Keratinocyte (primary cell): ENCODE measurements at regions not wholly inside any gene's neighbourhood (a gene's known extent, or its start where the extent isn't known, plus 50 kb on each side); places are given as distances from the start of the nearest gene placed in this dataset.

Experiments
- DNase-seq: peaks from one replicate; pipeline ENCODE4 v3.0.0-alpha.2; 2011; ENCODE audit warnings: low read depth, missing footprints, low spot score
- FAIRE-seq: peaks from 2 replicates; lab custom pipeline; 2011; peaks lifted over from hg19 to GRCh38; lab: Jason Lieb, UNC
- H2AFZ ChIP-seq: 2 replicates; pipeline ENCODE4 v1.6.0; 2012; ENCODE audit warnings: low read length, control low read depth, inconsistent platforms; ENCODE audit not compliant: control insufficient read depth
- H3K27ac ChIP-seq: 2 replicates; pipeline ENCODE4 v1.5.1; 2011; ENCODE audit warnings: low read length; ENCODE audit not compliant: control insufficient read depth, insufficient read depth
- H3K27me3 ChIP-seq: 3 replicates; pipeline ENCODE4 v1.6.0; 2011; ENCODE audit warnings: low read length; ENCODE audit not compliant: control insufficient read depth, insufficient read depth; ENCODE audit errors: extremely low read depth
- H3K36me3 ChIP-seq, 2 experiments: 2 replicates in 1 of 2; 3 replicates in 1 of 2; pipeline ENCODE4 v1.5.1; 2011; ENCODE audit warnings: low read length in 2 of 2, mild to moderate bottlenecking in 1 of 2; ENCODE audit not compliant: control insufficient read depth in 2 of 2, insufficient read depth in 2 of 2; ENCODE audit errors: extremely low read depth in 1 of 2
- H3K4me1 ChIP-seq: 3 replicates; pipeline ENCODE4 v1.5.1; 2011; ENCODE audit warnings: low read length; ENCODE audit not compliant: control insufficient read depth, insufficient read depth; ENCODE audit errors: extremely low read depth
- H3K4me2 ChIP-seq: 3 replicates; pipeline ENCODE4 v1.6.0; 2011; ENCODE audit warnings: low read depth, low read length; ENCODE audit not compliant: control insufficient read depth, insufficient read depth; ENCODE audit errors: extremely low read depth
- H3K4me3 ChIP-seq, 3 experiments: fragments of 200-600 bp in 1 of 3; sonication (generic) in 1 of 3; 2 replicates in 2 of 3; 3 replicates in 1 of 3; pipeline ENCODE4 v1.5.1; 2011 to 2016; ENCODE audit warnings: low read length in 3 of 3, mild to moderate bottlenecking in 3 of 3, control low read depth in 2 of 3, inconsistent platforms in 1 of 3, low read depth in 1 of 3, mixed read lengths in 1 of 3, mixed run types in 1 of 3, moderate library complexity in 1 of 3; ENCODE audit not compliant: control insufficient read depth in 2 of 3, insufficient read depth in 2 of 3; ENCODE audit errors: extremely low read depth in 1 of 3
- H3K79me2 ChIP-seq: 2 replicates; pipeline ENCODE4 v1.6.0; 2012; ENCODE audit warnings: low read length; ENCODE audit not compliant: control insufficient read depth, insufficient read depth
- H3K9ac ChIP-seq: 3 replicates; pipeline ENCODE4 v1.6.0; 2011; ENCODE audit warnings: low read length; ENCODE audit not compliant: control insufficient read depth, insufficient read depth; ENCODE audit errors: extremely low read depth
- H3K9me1 ChIP-seq: 3 replicates; pipeline ENCODE4 v1.6.0; 2011; ENCODE audit warnings: low read length; ENCODE audit not compliant: control insufficient read depth, insufficient read depth; ENCODE audit errors: extremely low read depth
- H3K9me3 ChIP-seq: 2 replicates; pipeline ENCODE4 v1.5.1; 2012; ENCODE audit warnings: low read depth, low read length; ENCODE audit not compliant: control insufficient read depth
- H4K20me1 ChIP-seq: 3 replicates; pipeline ENCODE4 v1.6.0; 2011; ENCODE audit warnings: low read length; ENCODE audit not compliant: control insufficient read depth, insufficient read depth; ENCODE audit errors: extremely low read depth
- CTCF ChIP-seq, 3 experiments: IDR thresholded peaks in 1 of 3; conservative IDR thresholded peaks in 1 of 3; optimal IDR thresholded peaks in 1 of 3; 2 replicates in 2 of 3; 3 replicates in 1 of 3; pipeline versions ENCODE3 to v1.5.1; 2011; ENCODE audit warnings: low read length in 3 of 3, mild to moderate bottlenecking in 3 of 3, moderate library complexity in 2 of 3, control low read depth in 1 of 3, inconsistent platforms in 1 of 3; ENCODE audit not compliant: insufficient read depth in 2 of 3; ENCODE audit errors: extremely low read depth in 1 of 3
- EZH2 ChIP-seq: IDR thresholded peaks from one replicate; pipeline ENCODE4 v1.6.1; 2012; ENCODE audit warnings: inconsistent platforms, mild to moderate bottlenecking, low read length, moderate library complexity
- dilution Hi-C: fragments of 300-500 bp; cut with MboI; formaldehyde crosslinking; loops from one replicate; pipeline ENCODE4 v1.7.0; 2020; ENCODE audit warnings: low sequenced_read_pairs; ENCODE audit not compliant: extremely low pct_ligation_motif_present

GRCh38 chr2:122021941-122022340 lies 266.5 kb downstream of the TSN start:
- H3K9ac ChIP-seq = no peak overlapping the region
- no peak overlapping the region for H3K27ac ChIP-seq
- H3K4me3 ChIP-seq = no peak overlapping the region
- H3K4me2 ChIP-seq = no peak overlapping the region
- no peaks in the 10 kb centered on the region for H4K20me1 ChIP-seq
- no peak for FAIRE-seq
- H3K9me3 ChIP-seq = no peaks in the 10 kb centered on the region
- DNase-seq = no peak
- H3K27me3 ChIP-seq = no peaks in the 10 kb centered on the region
- no peaks in the 10 kb centered on the region for H3K79me2 ChIP-seq
- TF ChIP-seq CTCF (optimal IDR thresholded peaks at IDR 0.05 in 1 of 3, IDR thresholded peaks at IDR 0.05 in 1 of 3, conservative IDR thresholded peaks at IDR 0.05 in 1 of 3; ENCODE audit: extremely low read depth in 1 of 3, insufficient read depth in 2 of 3, low read length in 3 of 3) (no peak), EZH2 (no peak)
- no peaks in the 10 kb centered on the region for H3K4me1 ChIP-seq
- H3K9me1 ChIP-seq = no peaks in the 10 kb centered on the region
- no peaks in the 10 kb centered on the region for H3K36me3 ChIP-seq
- dilution Hi-C loops = no loop called here
- H2AFZ ChIP-seq = no peak overlapping the region

- Histone ChIP-seq H3K4me3 (no peak overlapping the region), H3K79me2 (no peaks in the 10 kb centered on the region), H3K4me2 (no peak overlapping the region), H3K36me3 (no peaks in the 10 kb centered on the region), H3K27ac (no peak overlapping the region), H3K4me1 (peaks cover under 1% of the 10 kb centered on the region), H4K20me1 (no peaks in the 10 kb centered on the region), H3K9me3 (no peaks in the 10 kb centered on the region), H2AFZ (no peak overlapping the region), H3K9ac (no peak overlapping the region), H3K27me3 (no peaks in the 10 kb centered on the region), H3K9me1 (no peaks in the 10 kb centered on the region)
- DNase-seq = no peak
- FAIRE-seq = no peak
- dilution Hi-C loops = no loop called here
- no peak for TF ChIP-seq CTCF (optimal IDR thresholded peaks at IDR 0.05 in 1 of 3, IDR thresholded peaks at IDR 0.05 in 1 of 3, conservative IDR thresholded peaks at IDR 0.05 in 1 of 3; ENCODE audit: extremely low read depth in 1 of 3, insufficient read depth in 2 of 3, low read length in 3 of 3)
- no peak for TF ChIP-seq EZH2
Observed at GRCh38 chr2:122022531-122022930, 267.1 kb downstream of the TSN start.
